Mesothelial cell of epicardium (in vitro differentiated cells): ENCODE measurements at regions not wholly inside any gene's neighbourhood (a gene's known extent, or its start where the extent isn't known, plus 50 kb on each side); places are given as distances from the start of the nearest gene placed in this dataset.

ENCODE experiments used
- DNase-seq, 2 experiments: peaks; one replicate each; pipeline ENCODE4 v3.0.0; 2021; ENCODE audit warnings: low spot score in 2 of 2; ENCODE audit not compliant: unreplicated experiment in 2 of 2
- H3K27ac Mint-ChIP-seq: 2 replicates; pipeline ENCODE4 v1.8.0; 2021; ENCODE audit warnings: mixed read lengths
- H3K27me3 Mint-ChIP-seq: 2 replicates; pipeline ENCODE4 v1.8.0; 2021; ENCODE audit warnings: low read depth, mixed read lengths
- H3K36me3 Mint-ChIP-seq: 2 replicates; pipeline ENCODE4 v1.8.0; 2021; ENCODE audit warnings: mixed read lengths
- H3K4me1 Mint-ChIP-seq: 2 replicates; pipeline ENCODE4 v1.8.0; 2021; ENCODE audit warnings: mixed read lengths
- H3K4me3 Mint-ChIP-seq: 2 replicates; pipeline ENCODE4 v1.8.0; 2021; ENCODE audit warnings: mild to moderate bottlenecking, moderate library complexity, mixed read lengths
- H3K9me3 Mint-ChIP-seq: 2 replicates; pipeline ENCODE4 v1.8.0; 2021; ENCODE audit warnings: mixed read lengths
- TF ChIP-seq, protein P1 (sequence below): fragments of 200-600 bp; sonication (generic); IDR thresholded peaks from one replicate; pipeline ENCODE4 v1.5.0; 2021; ENCODE audit warnings: antibody characterized with exemption; ENCODE audit not compliant: unreplicated experiment

DNA sequence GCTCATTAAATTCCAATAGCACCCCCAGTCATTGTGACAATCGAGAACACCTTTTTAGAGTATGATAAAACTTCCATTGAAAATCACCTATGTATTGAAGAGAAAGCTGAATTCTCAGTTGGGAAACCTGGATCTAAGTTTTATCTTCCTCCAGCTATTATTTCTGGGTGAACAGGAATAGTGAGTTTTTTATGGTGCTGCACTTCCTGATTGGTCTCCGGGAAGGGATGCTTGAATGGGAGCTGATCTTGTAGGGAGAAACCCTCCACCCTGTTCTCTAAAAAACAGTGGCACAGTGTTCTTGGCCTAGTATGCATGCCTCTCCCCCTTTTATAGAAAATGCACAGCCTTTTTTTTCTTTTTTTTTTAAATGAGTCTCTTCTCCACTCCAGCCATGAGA lies 112.2 kb downstream of the ACTBL2 start:
- H3K4me3 Mint-ChIP-seq, result no peak overlapping the region
- TF ChIP-seq, protein P1, sequence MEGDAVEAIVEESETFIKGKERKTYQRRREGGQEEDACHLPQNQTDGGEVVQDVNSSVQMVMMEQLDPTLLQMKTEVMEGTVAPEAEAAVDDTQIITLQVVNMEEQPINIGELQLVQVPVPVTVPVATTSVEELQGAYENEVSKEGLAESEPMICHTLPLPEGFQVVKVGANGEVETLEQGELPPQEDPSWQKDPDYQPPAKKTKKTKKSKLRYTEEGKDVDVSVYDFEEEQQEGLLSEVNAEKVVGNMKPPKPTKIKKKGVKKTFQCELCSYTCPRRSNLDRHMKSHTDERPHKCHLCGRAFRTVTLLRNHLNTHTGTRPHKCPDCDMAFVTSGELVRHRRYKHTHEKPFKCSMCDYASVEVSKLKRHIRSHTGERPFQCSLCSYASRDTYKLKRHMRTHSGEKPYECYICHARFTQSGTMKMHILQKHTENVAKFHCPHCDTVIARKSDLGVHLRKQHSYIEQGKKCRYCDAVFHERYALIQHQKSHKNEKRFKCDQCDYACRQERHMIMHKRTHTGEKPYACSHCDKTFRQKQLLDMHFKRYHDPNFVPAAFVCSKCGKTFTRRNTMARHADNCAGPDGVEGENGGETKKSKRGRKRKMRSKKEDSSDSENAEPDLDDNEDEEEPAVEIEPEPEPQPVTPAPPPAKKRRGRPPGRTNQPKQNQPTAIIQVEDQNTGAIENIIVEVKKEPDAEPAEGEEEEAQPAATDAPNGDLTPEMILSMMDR, result no peak
- no peak overlapping the region for H3K27ac Mint-ChIP-seq
- H3K9me3 Mint-ChIP-seq, result peaks cover 8% of the 10 kb centered on the region
- H3K27me3 Mint-ChIP-seq, result peaks cover 5% of the 10 kb centered on the region
- no peaks in the 10 kb centered on the region for H3K36me3 Mint-ChIP-seq
- DNase-seq, result no peak
- no peaks in the 10 kb centered on the region for H3K4me1 Mint-ChIP-seq

DNA sequence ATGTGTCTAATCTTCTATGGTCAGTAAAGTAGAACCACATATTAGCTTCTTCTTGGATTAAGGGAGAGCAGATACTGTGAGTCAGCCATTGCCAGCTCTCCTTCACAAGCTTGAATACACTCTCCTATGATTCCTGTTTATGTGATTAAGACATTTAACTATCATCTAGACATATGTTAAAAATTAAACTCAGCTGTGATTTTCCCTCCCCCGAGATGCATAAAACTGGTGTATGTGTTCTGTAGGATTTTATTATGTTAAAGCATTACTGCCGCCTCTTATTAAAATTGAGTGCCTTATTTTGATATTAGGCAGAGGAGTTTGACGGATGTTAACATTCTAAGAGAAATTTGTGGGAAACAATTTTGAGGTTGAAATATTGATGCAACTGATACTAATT lies 114.6 kb downstream of the ACTBL2 start:
- H3K36me3 Mint-ChIP-seq, result no peaks in the 10 kb centered on the region
- H3K4me1 Mint-ChIP-seq, result peaks cover 3% of the 10 kb centered on the region
- no peak overlapping the region for H3K27ac Mint-ChIP-seq
- no peak overlapping the region for H3K4me3 Mint-ChIP-seq
- peaks cover 8% of the 10 kb centered on the region for H3K9me3 Mint-ChIP-seq
- TF ChIP-seq, protein P1, result no peak
- no peak for DNase-seq
- peaks cover 2% of the 10 kb centered on the region for H3K27me3 Mint-ChIP-seq

DNA sequence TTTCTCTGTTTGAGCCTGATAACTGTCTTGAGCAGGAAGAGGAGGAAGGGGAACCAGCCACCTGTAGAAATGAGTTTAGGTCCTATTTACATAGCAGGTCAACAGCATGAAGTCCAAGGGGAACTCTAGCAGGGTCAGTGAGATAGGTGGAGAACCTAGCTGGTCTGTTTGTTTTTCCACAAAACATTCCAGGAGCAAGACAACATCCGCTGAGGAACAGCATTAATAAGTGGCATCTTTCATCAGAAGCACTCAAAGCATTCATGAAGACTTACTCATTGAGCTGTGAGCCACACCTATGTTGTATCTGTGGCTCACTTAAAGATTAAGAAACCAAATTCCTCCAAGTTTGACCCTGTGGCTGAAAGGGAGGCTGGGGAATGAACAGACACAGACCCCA lies 115.9 kb downstream of the ACTBL2 start:
- no peak for DNase-seq
- H3K36me3 Mint-ChIP-seq, result no peaks in the 10 kb centered on the region
- no peak overlapping the region for H3K27ac Mint-ChIP-seq
- TF ChIP-seq, protein P1, result no peak
- H3K27me3 Mint-ChIP-seq, result no peaks in the 10 kb centered on the region
- peaks cover 3% of the 10 kb centered on the region for H3K4me1 Mint-ChIP-seq
- no peak overlapping the region for H3K4me3 Mint-ChIP-seq
- peaks cover 3% of the 10 kb centered on the region for H3K9me3 Mint-ChIP-seq

DNA sequence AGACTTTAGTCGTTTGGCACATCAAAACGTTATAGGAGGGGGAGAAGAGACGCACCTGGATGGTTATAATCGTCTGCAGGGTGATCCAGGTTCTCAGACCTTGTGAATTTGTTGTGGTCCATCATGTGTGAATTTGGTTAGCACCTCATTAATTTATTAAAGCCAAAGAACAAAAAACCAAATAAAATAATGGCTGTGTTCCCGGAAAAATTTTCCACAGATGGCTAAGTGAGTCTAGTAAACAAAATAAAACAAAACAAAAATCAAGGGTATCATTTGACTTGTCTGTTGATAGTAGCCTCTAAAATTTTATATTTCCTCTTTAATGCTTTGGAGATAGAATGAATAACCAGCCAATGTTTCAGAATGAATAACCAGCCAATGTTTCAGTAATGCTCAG lies 119.7 kb downstream of the ACTBL2 start:
- H3K36me3 Mint-ChIP-seq, result no peaks in the 10 kb centered on the region
- no peaks in the 10 kb centered on the region for H3K9me3 Mint-ChIP-seq
- no peak overlapping the region for H3K4me3 Mint-ChIP-seq
- TF ChIP-seq, protein P1, result no peak
- H3K27ac Mint-ChIP-seq, result no peak overlapping the region
- H3K27me3 Mint-ChIP-seq, result no peaks in the 10 kb centered on the region
- H3K4me1 Mint-ChIP-seq, result peaks cover 3% of the 10 kb centered on the region
- DNase-seq, result no peak

DNA sequence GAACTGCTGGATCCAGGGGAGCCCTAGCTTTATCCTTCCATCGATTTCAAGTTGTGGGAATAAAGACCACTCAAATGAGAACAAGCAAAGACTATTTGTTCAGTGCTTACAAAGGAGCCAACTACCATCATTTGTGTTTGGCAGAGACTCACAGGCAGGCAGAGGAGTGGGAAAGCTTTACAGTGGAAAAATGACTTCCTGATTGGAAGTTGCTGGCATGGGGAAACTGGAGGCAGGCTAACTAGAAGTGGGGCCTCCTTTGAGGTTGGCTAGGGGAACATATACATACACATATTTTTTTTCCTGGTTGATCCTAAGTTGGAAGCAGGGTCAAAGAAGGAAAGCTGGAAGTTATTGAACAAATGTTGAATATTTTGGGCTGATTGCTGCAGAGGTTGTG lies 121.7 kb downstream of the ACTBL2 start:
- Mint-ChIP-seq H3K27me3 (no peaks in the 10 kb centered on the region), H3K4me1 (peaks cover 3% of the 10 kb centered on the region), H3K4me3 (no peak overlapping the region), H3K27ac (no peak overlapping the region), H3K9me3 (no peaks in the 10 kb centered on the region), H3K36me3 (no peaks in the 10 kb centered on the region)
- DNase-seq, result no peak
- TF ChIP-seq, protein P1, result no peak
